ENCODE measurements at regions not wholly inside any gene's neighbourhood (a gene's known extent, or its start where the extent isn't known, plus 50 kb on each side); places are given as distances from the start of the nearest gene placed in this dataset.

DNA sequence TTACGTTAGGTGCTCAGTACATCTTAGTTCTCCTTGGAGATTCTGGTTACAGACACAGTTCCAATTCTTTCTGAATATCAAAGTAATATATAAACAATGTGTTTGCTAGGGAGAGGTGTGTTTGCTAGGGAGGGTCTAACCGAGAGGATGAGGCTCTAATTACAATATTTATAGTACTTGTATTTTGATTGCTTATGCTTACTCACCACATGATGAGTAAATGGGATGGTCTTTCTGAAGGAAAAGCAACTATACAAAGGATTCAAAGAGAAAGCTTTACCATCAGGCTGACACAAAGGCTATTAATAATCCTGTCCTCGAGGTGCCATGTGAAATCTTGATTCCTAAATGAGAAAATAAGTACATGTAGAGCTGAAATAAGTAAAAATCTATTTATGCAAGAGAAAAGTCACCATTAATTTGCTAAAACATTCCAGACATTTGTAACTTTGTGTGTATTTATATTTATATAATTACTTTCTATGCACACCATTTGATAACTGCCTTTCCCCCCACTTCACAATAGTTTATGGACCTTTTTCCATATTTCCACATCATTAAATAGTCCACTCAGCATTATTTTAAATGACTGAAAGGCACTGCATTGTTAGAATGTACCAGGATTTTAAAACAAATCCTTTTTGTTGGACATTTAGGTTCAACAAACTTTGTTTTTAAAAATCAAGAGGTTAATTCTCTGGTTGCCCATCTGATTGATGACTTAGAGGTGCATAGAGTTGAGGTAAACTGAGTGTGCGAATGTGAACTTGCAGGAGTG lies 94.5 kb upstream of the FN1 start:
- no peaks in the 10 kb centered on the region for H3K27me3 ChIP-seq (ENCODE audit: control insufficient read depth, low read length)
- H3F3A ChIP-seq (ENCODE audit: control insufficient read depth, insufficient read depth): no peaks in the 10 kb centered on the region
- H3K4me2 ChIP-seq (ENCODE audit: low read length): no peak overlapping the region
- no peak overlapping the region for H3K27ac ChIP-seq (ENCODE audit: low read depth, low read length)
- H3K9me2 ChIP-seq (replicated peaks; ENCODE audit: control insufficient read depth, low read length): no peaks in the 10 kb centered on the region
- H3K79me2 ChIP-seq (ENCODE audit: control insufficient read depth, low read length): no peaks in the 10 kb centered on the region
- no peaks in the 10 kb centered on the region for H4K20me1 ChIP-seq (ENCODE audit: control insufficient read depth, insufficient read depth, low read depth, low read length)
- no peak overlapping the region for H3K4me3 ChIP-seq (ENCODE audit: low read length)
- no peaks in the 10 kb centered on the region for H3K36me3 ChIP-seq (ENCODE audit: control insufficient read depth, low read length)
- no peaks in the 10 kb centered on the region for H3K4me1 ChIP-seq (ENCODE audit: control insufficient read depth, low read length)
- TF ChIP-seq, protein P1, sequence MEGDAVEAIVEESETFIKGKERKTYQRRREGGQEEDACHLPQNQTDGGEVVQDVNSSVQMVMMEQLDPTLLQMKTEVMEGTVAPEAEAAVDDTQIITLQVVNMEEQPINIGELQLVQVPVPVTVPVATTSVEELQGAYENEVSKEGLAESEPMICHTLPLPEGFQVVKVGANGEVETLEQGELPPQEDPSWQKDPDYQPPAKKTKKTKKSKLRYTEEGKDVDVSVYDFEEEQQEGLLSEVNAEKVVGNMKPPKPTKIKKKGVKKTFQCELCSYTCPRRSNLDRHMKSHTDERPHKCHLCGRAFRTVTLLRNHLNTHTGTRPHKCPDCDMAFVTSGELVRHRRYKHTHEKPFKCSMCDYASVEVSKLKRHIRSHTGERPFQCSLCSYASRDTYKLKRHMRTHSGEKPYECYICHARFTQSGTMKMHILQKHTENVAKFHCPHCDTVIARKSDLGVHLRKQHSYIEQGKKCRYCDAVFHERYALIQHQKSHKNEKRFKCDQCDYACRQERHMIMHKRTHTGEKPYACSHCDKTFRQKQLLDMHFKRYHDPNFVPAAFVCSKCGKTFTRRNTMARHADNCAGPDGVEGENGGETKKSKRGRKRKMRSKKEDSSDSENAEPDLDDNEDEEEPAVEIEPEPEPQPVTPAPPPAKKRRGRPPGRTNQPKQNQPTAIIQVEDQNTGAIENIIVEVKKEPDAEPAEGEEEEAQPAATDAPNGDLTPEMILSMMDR (IDR thresholded peaks at IDR 0.05; ENCODE audit: low read depth, low read length, poor library complexity, severe bottlenecking): no peak
- TF ChIP-seq EZH2phosphoT487 (IDR thresholded peaks at IDR 0.05; ENCODE audit: borderline replicate concordance, low read length): no peak
- no peaks in the 10 kb centered on the region for H3K9me3 ChIP-seq (ENCODE audit: control insufficient read depth, insufficient read depth, low read length)

DNA sequence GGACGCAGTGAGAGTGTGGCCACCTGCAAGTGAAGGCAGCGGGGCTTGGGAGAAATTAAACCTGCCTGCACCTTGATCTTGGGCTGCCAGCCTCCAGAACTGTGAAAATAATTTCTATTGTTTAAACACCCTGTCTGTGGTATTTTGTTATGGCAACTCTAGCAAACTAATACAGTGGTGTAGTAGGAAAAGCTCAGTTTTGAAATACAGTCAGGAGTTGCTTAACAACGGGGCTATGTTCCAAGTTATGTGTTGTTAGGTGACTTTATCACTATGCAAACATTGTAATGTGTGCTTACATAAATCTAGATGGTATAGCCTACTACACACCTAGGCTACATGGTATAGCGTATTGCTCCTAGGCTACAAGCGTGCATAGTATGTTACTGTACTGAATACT lies 93.4 kb upstream of the FN1 start:
- Histone ChIP-seq H3K79me2 (ENCODE audit: control insufficient read depth, low read length) (no peaks in the 10 kb centered on the region), H4K20me1 (ENCODE audit: control insufficient read depth, insufficient read depth, low read depth, low read length) (no peaks in the 10 kb centered on the region), H3K9me2 (replicated peaks; ENCODE audit: control insufficient read depth, low read length) (no peaks in the 10 kb centered on the region), H3F3A (ENCODE audit: control insufficient read depth, insufficient read depth) (no peaks in the 10 kb centered on the region), H3K4me1 (ENCODE audit: control insufficient read depth, low read length) (no peaks in the 10 kb centered on the region), H3K4me3 (ENCODE audit: low read length) (no peak overlapping the region), H3K4me2 (ENCODE audit: low read length) (no peak overlapping the region), H3K36me3 (ENCODE audit: control insufficient read depth, low read length) (no peaks in the 10 kb centered on the region), H3K27me3 (ENCODE audit: control insufficient read depth, low read length) (no peaks in the 10 kb centered on the region), H3K9me3 (ENCODE audit: control insufficient read depth, insufficient read depth, low read length) (no peaks in the 10 kb centered on the region), H3K27ac (ENCODE audit: low read depth, low read length) (no peak overlapping the region)
- no peak for TF ChIP-seq EZH2phosphoT487 (IDR thresholded peaks at IDR 0.05; ENCODE audit: borderline replicate concordance, low read length)
- TF ChIP-seq, protein P1 (IDR thresholded peaks at IDR 0.05; ENCODE audit: low read depth, low read length, poor library complexity, severe bottlenecking): no peak

DNA sequence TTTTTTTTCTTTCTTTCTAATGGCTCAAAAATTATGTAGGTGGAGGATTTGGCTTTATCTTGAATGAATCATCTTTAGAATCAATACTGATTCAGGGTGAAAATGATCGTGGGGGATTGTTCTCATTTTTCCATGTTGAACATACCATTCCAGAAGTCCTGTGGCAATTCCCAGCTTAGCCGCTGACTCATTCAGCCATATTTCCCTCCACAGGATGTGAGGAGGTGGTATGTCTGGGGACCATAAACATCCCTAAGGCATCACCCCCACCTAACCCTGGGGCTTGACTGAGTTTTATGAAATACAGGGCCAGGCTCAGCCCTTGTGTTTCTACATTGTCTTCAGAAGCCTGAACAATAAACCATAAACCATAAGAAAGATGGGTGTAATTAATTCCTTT lies 92.7 kb upstream of the FN1 start:
- Histone ChIP-seq H3K4me3 (ENCODE audit: low read length) (no peak overlapping the region), H3K27ac (ENCODE audit: low read depth, low read length) (no peak overlapping the region), H3K9me3 (ENCODE audit: control insufficient read depth, insufficient read depth, low read length) (no peaks in the 10 kb centered on the region), H3K36me3 (ENCODE audit: control insufficient read depth, low read length) (no peaks in the 10 kb centered on the region), H3K9me2 (replicated peaks; ENCODE audit: control insufficient read depth, low read length) (no peaks in the 10 kb centered on the region), H3K27me3 (ENCODE audit: control insufficient read depth, low read length) (no peaks in the 10 kb centered on the region), H3K79me2 (ENCODE audit: control insufficient read depth, low read length) (no peaks in the 10 kb centered on the region), H3K4me2 (ENCODE audit: low read length) (no peak overlapping the region), H4K20me1 (ENCODE audit: control insufficient read depth, insufficient read depth, low read depth, low read length) (no peaks in the 10 kb centered on the region), H3K4me1 (ENCODE audit: control insufficient read depth, low read length) (no peaks in the 10 kb centered on the region), H3F3A (ENCODE audit: control insufficient read depth, insufficient read depth) (no peaks in the 10 kb centered on the region)
- TF ChIP-seq, protein P1 (IDR thresholded peaks at IDR 0.05; ENCODE audit: low read depth, low read length, poor library complexity, severe bottlenecking): no peak
- TF ChIP-seq EZH2phosphoT487 (IDR thresholded peaks at IDR 0.05; ENCODE audit: borderline replicate concordance, low read length): no peak

Measured in DOHH2 (cell line).